GM10266 (cell line): ENCODE measurements at regions not wholly inside any gene's neighbourhood (a gene's known extent, or its start where the extent isn't known, plus 50 kb on each side); places are given as distances from the start of the nearest gene placed in this dataset.

Experiments
- DNase-seq: peaks from one replicate; pipeline ENCODE4 v3.0.0; 2012; ENCODE audit errors: extremely low spot score
- CTCF ChIP-seq: IDR thresholded peaks from 2 replicates; pipeline ENCODE4 v1.5.1; 2012; ENCODE audit warnings: mild to moderate bottlenecking, low read depth; ENCODE audit not compliant: control insufficient read depth, insufficient read depth; ENCODE audit errors: missing control alignments

DNA sequence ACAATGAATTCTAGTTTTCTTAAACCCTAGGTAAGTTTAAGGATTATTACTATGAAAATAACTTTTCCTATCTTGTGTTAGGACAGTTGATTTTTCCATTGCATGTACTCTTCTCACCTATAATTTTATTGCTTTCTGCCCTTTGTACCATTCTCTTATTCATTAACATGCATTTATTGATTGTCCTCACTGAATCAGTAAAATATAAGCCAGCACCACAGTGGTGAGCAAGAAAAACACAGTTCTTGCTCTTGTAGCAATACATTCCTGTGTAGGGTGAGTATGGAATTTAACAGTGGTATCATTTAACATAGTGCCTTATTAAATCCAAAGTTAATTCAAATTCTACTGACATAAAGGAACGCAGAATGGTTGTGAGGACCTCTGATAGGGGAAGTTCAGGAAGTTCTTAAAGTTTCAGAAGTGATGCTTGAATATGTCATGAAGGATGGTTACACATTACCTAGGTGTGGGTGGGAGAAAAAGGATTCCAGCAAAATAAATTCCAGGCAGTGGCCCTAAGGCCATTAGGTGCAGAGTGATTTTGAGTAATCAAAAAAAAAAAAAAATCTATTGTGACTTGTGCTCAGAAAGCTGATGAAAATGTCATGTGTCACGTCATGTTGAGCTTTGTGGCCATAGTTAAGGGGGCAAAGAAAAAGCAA is 104.7 kb upstream of the DSEL start:
- no peak for TF ChIP-seq CTCF
- DNase-seq = no peak

DNA sequence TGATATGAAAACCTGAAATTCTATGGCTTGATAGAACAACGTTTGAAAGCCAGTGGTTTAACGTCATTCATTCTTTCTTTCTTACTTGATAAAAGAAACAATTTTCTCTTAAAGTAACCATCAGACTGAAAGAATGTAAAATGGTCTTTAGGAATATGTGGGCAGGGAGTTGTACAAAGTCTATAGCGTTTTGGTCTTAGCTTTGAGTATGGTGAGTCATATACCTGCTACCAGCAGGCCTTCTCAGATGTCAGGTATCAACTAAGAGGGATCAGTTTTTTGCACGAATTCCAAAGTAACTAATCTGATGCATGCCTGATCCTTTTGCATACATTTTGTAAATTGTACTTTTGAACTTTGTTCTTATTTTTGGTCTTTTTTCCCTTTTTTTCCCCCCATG is 101.5 kb upstream of the DSEL start:
- no peak for TF ChIP-seq CTCF
- DNase-seq = no peak

- DNase-seq = no peak
- TF ChIP-seq CTCF = no peak
Observed at GRCh38 chr18:67615876-67616275, 99.4 kb upstream of the DSEL start.

DNA sequence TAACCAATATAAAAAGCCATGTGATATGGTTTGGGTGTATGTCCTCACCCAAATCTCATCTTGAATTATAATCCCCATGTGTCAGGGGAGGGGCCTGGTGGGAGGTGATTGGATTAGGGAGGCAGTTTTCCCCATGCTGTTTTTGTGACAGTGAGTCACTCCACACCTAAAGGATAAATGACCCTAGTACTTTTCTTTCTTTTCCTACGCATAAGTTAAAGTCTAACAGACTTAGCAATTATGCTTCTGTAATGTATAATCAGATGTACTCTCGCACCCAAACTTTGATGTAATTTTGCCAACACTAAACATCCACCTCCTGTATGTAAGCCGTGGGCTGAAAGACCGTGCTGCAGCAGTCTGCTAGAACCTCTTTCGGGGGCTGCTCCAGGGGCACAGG is 97.2 kb upstream of the DSEL start:
- DNase-seq = no peak
- TF ChIP-seq CTCF = no peak

DNA sequence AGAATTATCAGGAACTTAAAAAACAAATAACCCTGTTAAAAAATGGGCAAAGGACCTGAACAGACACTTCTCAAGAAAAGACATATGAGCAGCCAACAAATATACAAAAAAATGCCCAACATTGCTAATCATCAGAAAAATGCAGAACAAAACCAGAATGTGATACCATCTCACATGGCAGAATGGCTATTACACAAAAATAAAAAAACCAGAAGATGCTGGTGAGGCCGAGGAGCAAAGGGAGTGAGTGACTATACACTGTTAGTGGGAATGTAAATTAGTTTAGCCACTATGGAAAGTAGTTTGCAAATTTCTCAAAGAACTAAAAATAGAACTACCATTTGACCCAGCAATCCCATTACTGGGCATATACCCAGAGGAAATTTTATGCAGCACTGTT is 95.8 kb upstream of the DSEL start:
- DNase-seq = no peak
- no peak for TF ChIP-seq CTCF

- TF ChIP-seq CTCF = no peak
- no peak for DNase-seq
Observed at GRCh38 chr18:67608615-67609273, 92.2 kb upstream of the DSEL start.

- no peak for DNase-seq
- TF ChIP-seq CTCF = no peak
Observed at GRCh38 chr18:67608191-67608590, 91.7 kb upstream of the DSEL start.
